ENCODE measurements at regions not wholly inside any gene's neighbourhood (a gene's known extent, or its start where the extent isn't known, plus 50 kb on each side); places are given as distances from the start of the nearest gene placed in this dataset.
"Not testable (repeated sequence)": the region's sequence is repeated elsewhere in the genome, so short reads cannot be mapped to it uniquely, and the experiment has no call there.

DNA sequence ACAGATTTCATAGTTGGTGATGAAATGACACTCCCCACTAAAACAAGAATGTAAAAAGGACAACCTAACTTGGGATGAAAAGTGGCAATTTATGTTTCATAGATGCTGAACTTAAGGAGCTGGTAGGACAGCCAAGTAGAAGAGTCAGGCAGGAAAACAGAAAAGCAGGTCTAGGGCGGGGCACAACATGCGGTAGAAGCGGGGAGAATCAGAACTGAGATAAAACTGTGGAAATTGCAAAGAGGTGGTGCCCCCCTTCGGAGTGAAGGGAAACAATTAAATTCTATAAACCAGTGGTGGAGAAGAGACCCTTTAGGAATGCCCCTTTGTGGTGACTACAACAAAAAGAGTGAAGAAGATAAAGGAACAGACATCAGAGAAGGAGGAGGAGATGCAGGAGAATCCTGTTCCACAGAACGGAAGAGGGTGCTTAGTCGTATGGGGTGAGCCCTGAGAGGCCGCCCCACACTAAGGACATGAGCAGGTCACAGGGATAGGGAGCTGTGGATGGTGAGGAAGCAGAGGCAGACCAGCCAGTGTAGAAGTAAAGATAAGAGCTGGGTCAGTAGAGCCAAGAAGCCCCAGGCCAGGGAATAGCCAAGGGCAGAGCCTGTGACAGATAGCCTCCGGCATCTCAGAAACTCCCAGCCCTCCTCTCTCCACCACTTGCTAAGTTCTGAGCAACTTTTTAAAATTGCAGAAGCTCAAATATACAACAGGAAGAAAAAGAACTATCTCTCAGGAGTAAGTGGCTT, 100.3 kb upstream of the DOCK9 start:
- no peak for DNase-seq

DNA sequence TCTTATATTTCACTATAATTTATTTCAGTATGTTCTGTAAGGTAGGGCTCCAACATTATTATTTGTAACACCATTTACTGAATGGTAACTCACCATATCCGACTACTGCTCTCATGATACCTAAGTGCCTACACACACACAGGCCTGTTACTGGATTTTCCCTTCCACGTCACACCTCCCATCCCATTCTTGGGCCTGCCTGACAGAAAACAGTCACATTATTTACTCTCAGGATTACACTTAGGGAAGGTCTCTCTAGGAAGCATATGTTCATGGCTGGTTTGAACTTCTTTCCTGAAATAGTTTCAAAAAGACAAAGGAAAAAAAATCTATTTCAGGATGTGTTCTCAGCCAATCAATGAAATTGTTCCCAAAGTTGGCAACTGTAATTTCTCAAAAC, 102.3 kb upstream of the DOCK9 start:
- no peak for DNase-seq

DNA sequence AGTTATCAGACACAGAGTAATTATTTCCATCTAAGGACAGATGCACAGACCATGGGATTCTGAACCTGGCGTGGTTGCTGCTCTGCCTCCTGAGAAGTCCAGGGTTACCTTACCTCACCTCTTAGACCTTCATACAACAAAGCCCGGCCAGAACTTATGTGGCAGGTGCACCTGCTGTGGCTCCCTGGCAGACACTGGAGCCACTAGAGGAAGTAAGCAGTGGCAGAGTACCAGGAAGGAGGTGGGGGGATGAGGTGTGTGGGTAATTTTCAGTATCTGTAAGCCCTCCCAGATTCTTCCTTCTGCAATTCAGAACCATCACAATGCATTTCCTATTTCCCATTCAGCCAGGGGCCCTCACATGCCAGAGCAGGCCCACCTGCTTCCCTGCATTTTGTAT, 106.1 kb upstream of the DOCK9 start:
- DNase-seq, result no peak

DNA sequence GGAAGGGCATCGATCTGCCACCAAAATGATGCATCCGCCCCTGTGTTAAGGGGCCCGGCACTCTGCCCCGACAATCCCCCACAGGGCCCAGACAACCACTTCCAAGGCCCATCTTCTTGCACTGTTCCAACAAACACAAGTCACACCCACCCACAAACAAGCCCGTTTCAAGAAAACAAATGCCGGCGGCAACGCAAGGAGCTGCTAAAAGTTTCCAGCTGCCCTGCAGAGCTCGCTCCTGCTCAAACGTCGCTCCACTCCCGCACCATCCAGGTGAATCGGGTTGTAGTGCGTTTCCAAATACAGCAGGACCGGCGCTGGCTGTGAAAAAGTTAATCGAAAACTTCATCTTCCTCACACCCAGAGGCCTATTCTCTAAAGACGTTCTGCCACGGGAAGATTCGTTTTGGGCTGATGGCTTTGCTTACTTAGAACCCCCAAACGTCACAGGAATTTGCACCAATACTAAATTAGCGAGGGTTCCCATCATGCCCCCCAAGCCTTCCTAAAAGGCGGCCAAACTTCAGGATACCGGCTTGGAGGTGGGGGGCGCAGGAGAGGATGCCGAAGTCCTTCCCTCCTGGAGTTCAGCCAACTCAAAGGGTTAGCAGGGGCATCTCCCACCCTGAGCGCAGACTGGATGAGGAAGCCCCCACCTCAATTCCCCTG, 107.4 kb upstream of the DOCK9 start:
- DNase-seq, result peak in 1 of 2 donors; percentile 16

DNA sequence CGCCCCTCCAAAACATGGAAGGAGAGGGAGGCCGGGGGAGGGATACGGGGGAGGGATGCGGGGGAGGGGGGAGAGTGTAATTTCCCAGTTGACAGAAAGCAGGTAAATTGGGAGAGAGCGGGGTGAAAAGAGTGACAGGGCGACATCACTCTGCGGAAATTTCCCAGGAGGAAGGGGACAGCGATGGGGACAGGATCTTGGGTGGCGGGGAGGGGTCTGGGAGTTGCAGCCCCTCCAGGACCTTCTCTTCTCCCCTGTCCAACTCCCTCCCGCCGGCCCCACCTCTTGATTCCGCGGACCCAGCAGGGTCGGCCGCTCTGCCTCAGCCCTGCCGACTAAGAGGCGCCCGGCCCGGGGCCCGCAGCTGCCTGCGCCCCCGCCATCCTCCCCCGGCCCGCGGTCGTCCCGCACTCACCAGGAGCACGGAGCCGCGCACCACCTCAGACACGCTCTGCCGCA, 108.0 kb upstream of the DOCK9 start:
- no peak for DNase-seq

DNA sequence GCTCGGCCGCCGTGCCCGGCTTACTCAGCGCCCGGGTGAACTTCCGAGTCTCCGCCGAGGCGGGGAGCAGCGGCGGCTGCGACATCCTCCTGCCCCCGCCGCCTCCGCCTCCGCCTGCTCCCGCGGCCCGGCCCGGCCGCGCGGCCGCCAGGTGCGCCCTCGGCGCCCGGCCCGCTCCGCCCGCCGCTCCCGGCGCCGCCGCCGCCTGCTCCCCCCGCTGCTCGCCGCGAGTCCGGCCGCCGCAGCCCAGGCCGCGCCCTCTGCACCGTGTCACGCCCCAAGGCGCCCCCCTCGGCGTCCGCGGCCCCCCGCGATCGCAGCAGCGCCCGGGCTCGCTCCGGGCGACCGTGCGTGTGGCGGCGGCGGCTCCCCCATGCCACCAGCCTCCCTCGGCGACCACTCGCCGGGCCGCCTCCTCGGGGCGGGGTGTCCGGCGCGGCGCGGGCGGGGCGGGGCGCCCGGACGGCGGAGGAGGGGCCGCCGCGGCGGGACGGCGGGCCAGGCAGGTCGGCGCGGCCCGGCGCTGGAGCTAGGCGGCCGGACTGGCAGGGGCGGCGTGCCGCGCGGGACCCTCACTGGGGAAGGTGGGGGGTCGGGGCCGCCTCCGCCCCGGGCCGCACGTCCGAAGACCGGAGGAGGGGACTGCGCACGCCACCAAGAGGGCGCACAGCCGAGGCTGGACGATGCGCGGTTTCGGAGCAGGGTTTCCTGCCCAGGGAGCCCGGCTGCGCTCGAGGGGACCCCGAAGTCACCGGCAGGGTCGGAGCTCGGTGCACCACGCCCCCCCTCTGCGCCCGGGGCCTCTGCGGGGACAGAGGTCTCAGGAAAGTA, 108.6 kb upstream of the DOCK9 start:
- DNase-seq, result peak; percentile 76 to 83

DNA sequence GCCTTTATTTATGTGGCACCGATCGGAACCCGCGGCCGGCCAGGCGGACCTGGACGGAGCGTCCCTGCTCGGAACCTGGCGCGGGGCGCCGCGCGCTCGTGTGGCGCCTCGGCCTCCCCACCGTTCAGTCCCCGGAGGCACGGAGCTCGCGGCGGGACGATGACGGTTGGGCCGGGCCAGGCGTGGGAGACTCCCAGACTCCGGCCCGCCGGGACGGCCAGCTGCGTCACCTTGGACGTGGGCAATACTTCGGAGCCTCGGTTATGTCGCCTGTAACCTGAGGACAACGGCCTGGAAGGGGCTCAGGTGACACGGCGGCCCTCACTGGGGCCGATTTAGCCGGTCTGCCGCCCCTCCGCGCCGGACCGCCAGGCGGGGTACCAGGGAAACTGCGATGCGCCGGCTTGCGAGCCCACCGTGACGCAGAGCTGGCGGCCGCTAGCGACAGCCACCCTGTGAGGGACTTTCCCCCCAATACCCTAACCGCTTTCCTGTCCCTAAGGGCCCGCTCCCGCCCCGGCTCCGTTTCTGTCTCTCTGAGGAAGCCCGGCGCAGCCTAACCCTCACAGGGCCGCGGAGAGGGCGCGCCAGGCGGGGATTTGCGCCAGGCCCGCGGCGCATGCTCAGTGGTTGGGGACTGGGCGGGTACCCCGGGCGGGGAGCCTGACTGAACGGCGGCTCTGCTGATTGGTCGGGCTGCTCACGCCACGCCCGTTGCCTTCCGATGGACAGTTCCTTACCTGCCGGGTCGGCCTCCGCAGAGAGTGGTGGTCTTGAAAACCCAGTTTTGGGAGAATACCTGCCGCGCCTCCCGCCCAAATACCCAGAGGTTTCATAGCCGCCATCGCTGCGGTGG, 109.5 kb upstream of the DOCK9 start:
- DNase-seq, result peak; percentile 91 to 93

DNA sequence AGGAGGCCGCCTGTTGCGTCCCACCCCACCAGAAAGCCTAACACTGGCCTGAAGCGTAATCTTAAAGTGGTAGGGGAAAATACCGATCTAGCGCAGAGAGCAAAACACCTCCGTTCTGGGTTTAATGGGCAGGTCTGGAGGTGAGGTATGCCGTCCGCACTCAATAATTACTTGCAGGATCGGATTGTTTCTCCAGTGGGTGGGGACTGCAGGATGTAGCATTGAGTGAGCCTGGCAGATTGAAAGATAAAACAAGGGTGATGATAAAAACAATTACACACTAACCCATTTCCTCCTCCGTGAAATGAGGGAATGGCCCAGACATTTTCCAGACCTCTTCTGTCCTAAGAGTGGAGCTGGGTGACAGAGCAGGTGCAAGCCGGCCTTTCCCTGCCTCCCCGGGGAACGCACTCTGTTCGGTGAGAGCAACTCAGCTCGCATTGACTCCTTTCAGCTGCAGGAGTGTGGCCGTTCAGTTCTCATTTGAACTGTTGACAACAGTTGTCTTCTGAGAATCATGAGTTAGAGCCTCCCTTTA, 110.2 kb upstream of the DOCK9 start:
- peak; percentile 18 to 26 for DNase-seq

DNA sequence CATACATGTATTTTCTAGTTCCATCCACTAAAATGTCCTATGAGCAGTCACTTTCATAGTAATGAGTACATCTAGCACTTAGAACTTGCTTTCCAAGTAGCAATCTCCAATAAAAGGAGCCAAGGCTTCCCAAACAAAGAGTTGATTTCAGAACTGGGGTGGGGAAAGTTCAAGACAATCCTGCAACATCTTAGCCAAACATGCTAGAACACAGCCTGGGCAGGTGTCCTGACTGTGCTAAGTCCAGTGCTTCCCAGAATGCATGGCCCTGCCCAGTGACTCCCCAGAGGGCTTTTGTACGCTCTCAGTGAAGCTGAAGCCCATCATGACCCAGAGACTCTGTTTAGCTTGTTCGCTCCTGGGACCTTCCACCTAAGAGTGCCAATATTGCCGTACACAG, 106.7 kb upstream of the UBAC2 start:
- DNase-seq, result no peak

DNA sequence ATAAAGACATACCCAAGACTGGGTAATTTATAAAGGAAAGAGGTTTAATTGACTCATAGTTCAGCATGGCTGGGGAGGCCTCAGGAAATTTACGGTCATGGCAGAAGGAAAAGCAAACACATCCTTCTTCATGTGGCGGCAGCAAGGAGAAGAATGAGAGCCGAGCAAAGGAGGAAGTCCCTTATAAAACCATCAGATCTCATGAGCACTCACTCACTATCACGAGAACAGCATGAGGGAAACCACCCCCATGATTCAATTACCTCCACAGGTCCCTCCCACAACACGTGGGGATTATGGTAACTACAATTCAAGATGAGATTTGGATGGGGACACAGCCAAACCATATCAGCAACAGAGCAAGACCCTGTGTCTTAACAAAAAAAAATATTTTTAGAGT, 98.8 kb upstream of the UBAC2 start:
- not testable (repeated sequence) for DNase-seq

DNA sequence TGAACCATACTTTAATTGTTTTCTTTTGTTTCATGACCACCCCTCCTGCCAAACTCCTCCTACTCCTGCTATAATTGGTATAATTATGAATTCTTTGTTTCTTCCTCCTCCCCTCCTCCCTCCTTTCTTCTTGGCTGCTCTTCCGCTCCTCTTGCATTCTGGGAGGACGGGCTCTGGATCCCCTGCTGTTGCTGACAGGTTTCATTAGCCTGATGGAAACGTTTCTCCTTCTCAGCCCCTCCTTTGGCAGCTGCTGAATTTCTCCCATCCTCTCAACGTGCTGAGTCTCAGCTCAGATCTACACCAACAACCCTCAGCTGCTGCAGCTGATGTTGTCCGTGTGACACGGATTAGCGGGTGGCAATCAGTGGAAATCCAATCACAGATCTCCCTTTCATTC, 97.1 kb upstream of the UBAC2 start:
- no peak for DNase-seq

DNA sequence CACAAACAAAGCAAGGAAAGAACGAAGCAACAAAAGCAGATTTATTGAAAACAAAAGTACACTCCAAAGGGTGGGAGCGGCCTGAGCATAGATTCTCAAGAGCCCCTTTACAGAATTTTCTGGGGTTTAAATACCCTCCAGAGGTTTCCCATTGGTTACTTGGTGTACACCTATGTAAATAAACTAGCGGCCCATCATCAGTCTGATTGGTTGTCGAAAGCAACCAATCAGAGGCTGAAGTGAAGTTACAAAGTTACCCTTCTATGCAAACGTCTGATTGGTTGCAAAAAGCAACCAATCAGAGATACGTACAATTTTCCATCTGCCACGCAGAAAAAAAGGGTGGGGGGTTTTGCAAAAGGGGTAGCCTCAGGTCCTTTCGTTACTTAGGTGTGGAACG, 96.3 kb upstream of the UBAC2 start:
- no peak for DNase-seq

DNA sequence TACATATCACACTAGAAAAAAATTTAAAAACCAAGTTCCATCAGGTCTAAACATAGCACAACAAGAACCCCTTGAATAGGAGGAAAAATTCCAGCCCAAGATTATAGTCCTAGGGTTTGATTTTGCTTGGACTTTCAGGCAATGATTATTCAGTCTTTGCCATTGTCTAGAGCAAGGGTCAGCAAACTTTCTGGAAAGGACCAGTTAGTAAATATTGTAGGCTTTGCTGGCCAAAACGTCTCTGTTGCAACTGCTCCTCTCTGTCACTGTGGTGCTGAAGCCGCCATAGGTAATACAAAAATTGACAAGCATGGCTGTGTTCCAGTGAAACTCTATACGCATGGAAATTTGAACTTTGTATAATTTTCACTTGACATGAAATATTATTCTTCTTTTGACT, 95.5 kb upstream of the UBAC2 start:
- no peak for DNase-seq

DNA sequence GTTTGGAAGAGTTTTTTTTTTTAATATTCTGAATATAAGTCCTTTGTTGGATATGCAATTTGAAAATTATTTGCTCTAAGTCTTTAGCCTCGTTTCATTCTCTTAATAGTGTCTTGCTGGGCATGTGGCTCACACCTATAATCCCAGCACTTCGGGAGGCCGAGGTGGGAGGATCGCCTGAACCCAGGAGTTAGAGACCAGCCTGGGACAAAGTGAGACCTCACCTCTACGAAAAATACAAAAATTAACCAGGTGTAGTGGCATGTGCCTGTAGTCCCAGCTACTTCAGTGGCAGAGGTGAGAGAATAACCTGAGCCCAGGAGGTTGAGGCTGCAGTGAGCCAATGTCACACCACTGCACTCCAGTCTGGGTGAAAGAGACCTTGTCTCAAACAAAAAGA, 87.3 kb upstream of the UBAC2 start:
- DNase-seq, result no peak

DNA sequence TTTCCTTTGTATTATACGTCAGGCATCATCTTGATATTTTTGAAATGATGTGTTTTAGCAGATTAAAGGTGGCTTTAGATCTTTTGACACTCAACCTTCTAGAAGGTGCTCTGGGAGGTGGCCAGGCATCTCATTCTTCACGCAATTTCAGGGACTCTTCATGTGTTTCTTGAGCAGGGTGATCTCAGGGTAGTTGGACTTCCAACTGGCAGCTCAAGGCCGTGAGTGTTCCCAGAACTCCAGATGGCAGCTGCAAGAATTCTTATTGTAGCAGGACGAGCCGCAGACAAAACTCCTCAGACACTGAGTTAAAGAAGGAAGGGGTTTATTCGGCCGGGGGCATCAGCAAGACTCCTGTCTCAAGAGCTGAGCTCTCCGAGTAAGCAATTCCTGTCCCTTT, 82.5 kb upstream of the UBAC2 start:
- no peak for DNase-seq

DNA sequence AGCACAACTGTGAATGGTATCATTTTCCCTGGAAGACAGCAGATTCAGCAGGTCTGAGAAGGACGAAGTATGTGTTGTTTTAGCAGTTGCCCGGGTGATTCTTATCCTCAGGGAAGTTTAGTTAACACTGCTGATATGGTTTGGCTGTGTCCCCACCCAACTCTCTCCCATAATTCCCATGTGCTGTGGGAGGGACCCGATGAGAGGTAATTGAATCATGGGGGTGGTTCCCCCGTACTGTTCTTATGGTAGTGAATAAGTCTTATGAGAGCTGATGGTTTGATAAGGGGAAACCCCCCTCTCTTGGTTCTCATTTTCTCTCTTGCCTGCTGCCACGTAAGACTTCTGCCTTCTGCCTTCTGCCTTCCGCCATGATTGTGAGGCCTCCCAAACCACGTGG, 81.0 kb upstream of the UBAC2 start:
- peak; percentile 6 to 24 for DNase-seq

DNA sequence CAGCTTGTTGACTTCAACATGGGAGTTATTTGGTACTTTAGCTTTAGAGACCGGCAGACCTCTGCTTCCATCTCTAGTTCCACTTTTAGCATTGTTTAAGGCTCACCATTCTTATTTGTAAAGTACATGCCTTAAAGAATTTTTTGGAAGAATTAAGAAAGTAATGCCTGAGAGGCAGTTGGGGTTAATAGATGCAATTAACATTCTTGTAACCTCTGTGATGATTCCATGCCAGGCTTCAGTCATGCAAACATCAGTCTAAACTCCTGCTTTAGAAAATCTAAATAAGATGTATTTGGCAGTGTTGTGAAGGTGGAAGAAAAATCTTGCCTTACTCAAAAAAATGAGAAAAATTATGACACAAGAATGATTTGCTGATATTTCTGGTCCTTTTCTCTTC, 79.9 kb upstream of the UBAC2 start:
- DNase-seq, result no peak

DNA sequence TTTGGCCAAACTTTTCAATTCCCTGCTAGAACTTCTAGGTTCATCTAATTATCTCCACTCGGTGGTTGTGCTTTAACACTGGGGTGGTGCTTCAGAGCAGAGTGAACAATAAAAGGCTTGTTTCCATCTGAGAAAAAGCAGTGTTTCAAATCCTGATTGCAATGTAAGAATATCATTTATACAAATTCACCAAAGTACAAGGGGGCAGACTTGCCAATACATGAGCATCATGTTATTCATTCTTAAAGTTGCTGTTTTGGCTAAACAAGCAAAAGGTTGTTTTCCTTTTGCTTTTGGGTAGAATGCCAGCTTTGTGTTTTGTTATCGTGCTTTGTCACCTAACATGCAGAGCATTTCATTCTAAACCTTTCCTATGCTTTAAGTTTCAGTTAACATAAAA, 78.5 kb upstream of the UBAC2 start:
- DNase-seq, result no peak

DNA sequence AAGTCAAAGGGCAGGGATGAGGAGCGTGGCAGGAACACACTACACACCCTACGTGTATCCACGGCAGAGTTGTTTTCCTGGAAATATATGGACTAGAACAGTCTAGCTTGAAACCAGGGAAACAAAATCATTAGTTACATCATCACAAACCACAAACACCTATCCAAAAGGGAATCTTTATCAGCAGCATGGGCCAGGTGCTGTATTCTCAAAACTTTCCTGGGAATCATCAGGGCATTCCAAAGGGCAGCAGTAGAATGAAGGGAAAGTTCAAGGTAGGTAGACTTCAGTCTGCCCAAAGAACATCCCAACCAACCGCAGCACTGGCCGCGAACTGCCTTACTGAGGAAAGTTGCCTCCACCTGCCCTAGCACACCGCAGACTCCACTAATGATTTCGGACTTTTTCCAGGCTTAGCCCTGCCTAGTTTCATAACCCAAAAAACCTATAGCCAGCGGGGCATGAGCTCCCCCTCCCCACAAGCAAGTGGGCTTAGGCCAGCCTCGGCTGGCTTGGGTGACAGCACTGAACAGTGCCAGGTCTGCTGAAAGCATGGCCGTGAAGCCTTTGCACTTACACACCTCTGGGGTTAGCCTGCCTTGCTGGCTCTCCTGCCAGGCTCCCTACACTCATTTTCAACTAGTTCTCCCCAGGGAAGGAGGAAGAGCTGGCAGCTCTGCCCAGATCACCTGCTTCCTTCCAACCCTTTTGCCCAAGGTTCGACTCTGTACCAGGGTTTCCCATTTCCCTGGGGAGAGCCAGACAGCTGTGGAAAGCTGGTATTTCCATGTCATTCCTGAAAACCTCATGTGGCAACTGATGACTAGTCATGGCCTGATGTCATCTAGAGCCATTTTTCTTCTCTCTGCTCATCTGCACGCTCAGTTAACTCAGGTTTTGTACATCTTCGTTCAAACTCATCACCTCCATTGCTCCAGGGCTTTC, 77.3 kb upstream of the UBAC2 start:
- no peak for DNase-seq

DNA sequence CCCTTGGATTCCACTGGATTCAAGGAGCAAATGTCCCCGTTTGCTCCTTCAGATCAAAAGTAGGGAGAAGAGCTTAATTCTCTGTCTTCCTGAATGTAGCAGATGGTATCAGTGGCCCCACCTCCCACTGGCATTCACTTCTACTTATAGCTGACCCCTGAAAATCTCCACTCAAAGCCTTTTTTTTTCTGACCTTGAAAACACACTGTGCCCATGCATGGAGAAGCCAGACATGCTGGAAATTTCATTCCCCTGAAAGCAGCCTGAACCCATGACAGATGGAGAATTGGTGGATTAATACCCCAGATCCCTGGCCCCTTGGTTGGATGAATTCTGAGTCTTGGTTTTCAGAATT, 76.6 kb upstream of the UBAC2 start:
- DNase-seq, result no peak

DNA sequence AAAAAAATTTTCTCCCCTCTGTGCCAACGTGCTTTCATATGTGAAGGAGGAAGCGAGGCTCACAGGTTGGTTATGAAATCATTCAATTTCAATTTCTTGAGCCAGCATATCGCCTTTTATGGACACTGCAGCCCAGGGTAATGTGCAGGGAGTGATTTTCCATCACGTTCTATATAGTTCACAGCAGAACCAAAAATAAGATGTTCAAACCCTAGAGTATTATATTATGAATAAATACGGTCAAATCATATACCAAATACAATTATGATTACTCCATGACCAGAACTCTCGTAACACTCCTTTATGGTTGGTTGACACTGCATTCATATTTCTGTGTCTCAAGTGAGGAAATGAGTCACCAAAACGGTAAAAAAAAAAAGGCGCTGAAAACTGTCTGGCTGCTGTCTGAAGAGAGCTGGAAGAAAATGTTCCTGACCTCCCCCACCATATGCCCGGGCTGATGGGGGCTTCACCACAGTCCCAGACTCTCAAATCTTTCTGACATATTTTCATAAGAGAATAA, 75.8 kb upstream of the UBAC2 start:
- no peak for DNase-seq
